ENCODE measurements at regions not wholly inside any gene's neighbourhood (a gene's known extent, or its start where the extent isn't known, plus 50 kb on each side); places are given as distances from the start of the nearest gene placed in this dataset.

DNA sequence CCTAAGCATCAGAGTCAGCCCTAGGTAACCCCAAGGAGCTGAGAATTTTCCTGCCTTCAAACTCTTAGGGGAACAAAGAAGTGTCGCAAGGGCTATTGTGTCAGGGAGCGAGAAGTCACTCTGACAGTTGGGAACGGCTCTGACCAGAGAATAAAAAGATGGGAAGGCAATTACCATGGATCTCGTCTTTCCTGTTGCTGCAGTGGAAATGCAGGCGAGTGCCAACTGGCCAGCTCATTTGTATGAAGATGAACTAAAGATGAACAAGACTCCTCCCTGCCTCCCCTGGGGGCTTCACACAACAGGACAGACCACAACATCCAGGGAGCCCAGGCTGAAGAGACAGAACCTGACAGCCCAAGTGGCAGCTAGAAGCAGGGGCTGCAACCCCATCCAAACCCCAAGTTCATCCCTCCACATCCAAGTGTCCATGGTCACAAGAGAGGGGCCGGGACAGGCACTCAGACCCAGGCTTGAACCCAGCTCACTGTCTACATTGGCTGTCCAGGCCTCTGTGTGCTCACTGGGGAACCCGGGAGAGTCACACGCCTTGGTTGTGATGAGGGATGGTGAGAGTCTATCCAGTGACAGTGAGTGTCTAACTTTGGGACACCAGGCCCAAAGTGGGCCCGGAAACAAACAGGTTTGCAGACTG lies 322.4 kb downstream of the BCL11B start:
- TF ChIP-seq, protein P1, sequence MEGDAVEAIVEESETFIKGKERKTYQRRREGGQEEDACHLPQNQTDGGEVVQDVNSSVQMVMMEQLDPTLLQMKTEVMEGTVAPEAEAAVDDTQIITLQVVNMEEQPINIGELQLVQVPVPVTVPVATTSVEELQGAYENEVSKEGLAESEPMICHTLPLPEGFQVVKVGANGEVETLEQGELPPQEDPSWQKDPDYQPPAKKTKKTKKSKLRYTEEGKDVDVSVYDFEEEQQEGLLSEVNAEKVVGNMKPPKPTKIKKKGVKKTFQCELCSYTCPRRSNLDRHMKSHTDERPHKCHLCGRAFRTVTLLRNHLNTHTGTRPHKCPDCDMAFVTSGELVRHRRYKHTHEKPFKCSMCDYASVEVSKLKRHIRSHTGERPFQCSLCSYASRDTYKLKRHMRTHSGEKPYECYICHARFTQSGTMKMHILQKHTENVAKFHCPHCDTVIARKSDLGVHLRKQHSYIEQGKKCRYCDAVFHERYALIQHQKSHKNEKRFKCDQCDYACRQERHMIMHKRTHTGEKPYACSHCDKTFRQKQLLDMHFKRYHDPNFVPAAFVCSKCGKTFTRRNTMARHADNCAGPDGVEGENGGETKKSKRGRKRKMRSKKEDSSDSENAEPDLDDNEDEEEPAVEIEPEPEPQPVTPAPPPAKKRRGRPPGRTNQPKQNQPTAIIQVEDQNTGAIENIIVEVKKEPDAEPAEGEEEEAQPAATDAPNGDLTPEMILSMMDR (conservative IDR thresholded peaks at IDR 0.05 in 1 of 2, IDR thresholded peaks at IDR 0.05 in 1 of 2; ENCODE audit: extremely low read depth in 1 of 2, insufficient read depth in 1 of 2, low read depth in 1 of 2, low read length in 2 of 2): no peak
- no peak for TF ChIP-seq EZH2 (IDR thresholded peaks at IDR 0.05; ENCODE audit: borderline replicate concordance, low read length)

Measured in mammary epithelial cell (primary cell).